Heart left ventricle (tissue), 16 donors: ENCODE measurements at regions not wholly inside any gene's neighbourhood (a gene's known extent, or its start where the extent isn't known, plus 50 kb on each side); places are given as distances from the start of the nearest gene placed in this dataset.

Source experiments
- ATAC-seq, 4 donors: fragments of 200-7000 bp; cut with Tn5 transposase; one replicate each; pipeline ENCODE4 v1.9.1; 2020 to 2022; ENCODE audit warnings: moderate library complexity in 4 of 4, mild to moderate bottlenecking in 3 of 4, moderate number of reproducible peaks in 1 of 4
- DNase-seq, 5 donors: peaks; one replicate each; pipeline ENCODE4 v3.0.0-alpha.2; 2020
- H3K27ac ChIP-seq, 12 donors: fragments of 200-600 bp; sonication (generic) in 4 of 12; one replicate each; pipeline versions ENCODE4 v1.5.0 to v1.8.0; 2016 to 2022; ENCODE audit warnings: mild to moderate bottlenecking in 2 of 12
- H3K27me3 ChIP-seq, 9 donors: fragments of 200-600 bp; sonication (generic) in 2 of 9; one replicate each; pipeline versions ENCODE4 v1.5.1 to v1.8.0; 2016 to 2022; ENCODE audit warnings: mild to moderate bottlenecking in 3 of 9
- H3K36me3 ChIP-seq, 9 donors: fragments of 200-600 bp; sonication (generic) in 2 of 9; one replicate each; pipeline versions ENCODE4 v1.5.0 to v1.8.0; 2018 to 2022; ENCODE audit warnings: mild to moderate bottlenecking in 2 of 9
- H3K4me1 ChIP-seq, 12 donors: fragments of 200-600 bp; sonication (generic) in 4 of 12; one replicate each; pipeline versions ENCODE4 v1.5.0 to v1.8.0; 2016 to 2022; ENCODE audit warnings: mild to moderate bottlenecking in 3 of 12
- H3K4me3 ChIP-seq, 12 donors: fragments of 200-600 bp; sonication (generic) in 4 of 12; one replicate each; pipeline versions ENCODE4 v1.5.0 to v1.8.0; 2017 to 2022; ENCODE audit warnings: mild to moderate bottlenecking in 9 of 12, moderate library complexity in 4 of 12
- H3K9me3 ChIP-seq, 12 donors: fragments of 200-600 bp; sonication (generic) in 4 of 12; one replicate each; pipeline versions ENCODE4 v1.5.0 to v1.8.0; 2016 to 2022; ENCODE audit warnings: mild to moderate bottlenecking in 1 of 12
- POLR2A ChIP-seq, 2 donors: fragments of 450-650 bp; IDR thresholded peaks; one replicate each; pipeline ENCODE4 v1.6.1; 2017; ENCODE audit warnings: antibody characterized with exemption in 2 of 2, mild to moderate bottlenecking in 2 of 2, moderate library complexity in 2 of 2
- WGBS, 4 donors: extraction: QIAGEN DNeasy Blood & Tissue Kit in 2 of 4; methylation state at CpG; one replicate each; pipeline versions ENCODE4 v1.1.5 to v1.1.7; 2013 to 2018; 5-methylcytosine and 5-hydroxymethylcytosine counted together
- intact Hi-C, 10 donors: fragments of 100-400 bp; cut with DNase I; formaldehyde crosslinking; loops; one replicate each; pipeline versions ENCODE4 v1.11.1 to v1.14.2; 2022
- TF ChIP-seq, protein P1 (sequence below), 12 donors: fragments of 200-600 bp; sonication (generic) in 4 of 12; IDR thresholded peaks; one replicate each; pipeline versions ENCODE4 v1.5.0 to v1.8.0; 2018 to 2022; ENCODE audit warnings: antibody characterized with exemption in 12 of 12, mild to moderate bottlenecking in 5 of 12
- donor health status: ischemic (EF 13 %, LVEDD 7.1; RV severe dilation, severe dysfunction).
- donor health status: healthy with polysubstance abuse.
- donor health status: DM: no; HTN: yes; CAD: no.
- donor health status: DM: no; HTN: no; CAD: no.
- donor health status: ischemic (EF 25% LVEDD 6.9; RV normal size, moderate dysfunction).
- donor health status: ischemic (EF 25% LVEDD 5.7; RV mildly dilated, moderate dysfunction).
- donor health status: healthy.
- donor health status: DM: yes; HTN: yes; CAD: no.
- donor health status: ischemic (EF 35%, LVEDD 5.7; RV mildly dilated, moderate dysfunction).
- donor health status: nonischemic (EF 11% LVEDD 7.7; RV severe dilation, severe dysfunction).
- donor health status: DM: yes; HTN: yes; CAD: no.
- donor health status: PGD.
- donor health status: ischemic (EF 29% LVEDD 5.4; RV normal size, mild dysfunction).
- donor health status: nonischemic (EF 23%, LVEDD 6.1; RV moderate dilation, normal function).

DNA sequence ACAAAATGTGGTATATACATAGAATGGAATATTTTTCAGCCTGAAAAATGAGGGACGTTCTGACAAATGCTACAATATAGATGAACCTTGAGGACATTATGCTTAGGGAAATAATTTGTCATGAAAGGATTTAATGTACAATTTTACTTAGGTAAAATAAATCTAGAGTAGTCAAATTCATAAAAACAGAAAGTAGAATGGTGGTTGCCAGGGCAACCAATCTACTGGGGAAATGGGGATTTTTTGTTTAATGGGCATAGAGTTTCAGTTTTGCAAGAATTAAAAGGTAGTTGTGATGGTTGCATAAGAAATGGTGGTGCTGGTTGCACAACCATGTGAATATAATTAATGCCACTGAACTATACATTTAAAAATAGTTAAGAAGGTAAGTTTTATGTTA is 296.0 kb upstream of the SP4 start:
- intact Hi-C loops, result no loop called here
- Histone ChIP-seq H3K27me3 (peaks cover 0 to 3% (median 0%) of the 10 kb centered on the region in 9 donors), H3K27ac (no peak overlapping the region), H3K4me1 (no peaks in the 10 kb centered on the region), H3K4me3 (no peak overlapping the region), H3K9me3 (peaks cover 0 to 16% (median 0%) of the 10 kb centered on the region in 12 donors), H3K36me3 (no peaks in the 10 kb centered on the region)
- TF ChIP-seq, protein P1, sequence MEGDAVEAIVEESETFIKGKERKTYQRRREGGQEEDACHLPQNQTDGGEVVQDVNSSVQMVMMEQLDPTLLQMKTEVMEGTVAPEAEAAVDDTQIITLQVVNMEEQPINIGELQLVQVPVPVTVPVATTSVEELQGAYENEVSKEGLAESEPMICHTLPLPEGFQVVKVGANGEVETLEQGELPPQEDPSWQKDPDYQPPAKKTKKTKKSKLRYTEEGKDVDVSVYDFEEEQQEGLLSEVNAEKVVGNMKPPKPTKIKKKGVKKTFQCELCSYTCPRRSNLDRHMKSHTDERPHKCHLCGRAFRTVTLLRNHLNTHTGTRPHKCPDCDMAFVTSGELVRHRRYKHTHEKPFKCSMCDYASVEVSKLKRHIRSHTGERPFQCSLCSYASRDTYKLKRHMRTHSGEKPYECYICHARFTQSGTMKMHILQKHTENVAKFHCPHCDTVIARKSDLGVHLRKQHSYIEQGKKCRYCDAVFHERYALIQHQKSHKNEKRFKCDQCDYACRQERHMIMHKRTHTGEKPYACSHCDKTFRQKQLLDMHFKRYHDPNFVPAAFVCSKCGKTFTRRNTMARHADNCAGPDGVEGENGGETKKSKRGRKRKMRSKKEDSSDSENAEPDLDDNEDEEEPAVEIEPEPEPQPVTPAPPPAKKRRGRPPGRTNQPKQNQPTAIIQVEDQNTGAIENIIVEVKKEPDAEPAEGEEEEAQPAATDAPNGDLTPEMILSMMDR (IDR thresholded peaks at IDR 0.05), result no peak
- TF ChIP-seq POLR2A (IDR thresholded peaks at IDR 0.05), result no peak
- DNase-seq (no peak), ATAC-seq (no peak)
- 71 to 84% (median 74%) methylated on average over 1 of the region's 1 CpG for WGBS, 4 donors

DNA sequence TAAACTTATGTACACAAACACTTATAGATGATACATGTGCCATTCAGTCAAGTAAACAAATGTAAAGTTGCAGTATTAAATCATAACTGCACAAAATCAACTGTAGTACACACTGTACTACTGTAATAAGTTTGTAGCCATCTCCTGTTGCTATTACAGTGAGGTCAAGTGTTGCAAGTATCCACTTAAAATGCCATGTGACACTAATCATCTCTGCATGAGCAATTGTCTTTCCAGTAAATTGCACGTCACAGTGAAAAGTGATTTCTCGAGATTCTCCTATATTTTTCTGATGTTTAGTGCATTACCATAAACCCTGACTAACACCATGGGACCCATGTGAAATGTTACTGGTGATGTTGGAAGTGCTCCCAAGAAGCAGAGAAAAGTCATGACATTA is 293.3 kb upstream of the SP4 start:
- 46 to 76% (median 74%) methylated on average over 2 of the region's 2 CpGs for WGBS, 4 donors
- Histone ChIP-seq H3K9me3 (peaks cover 0 to 16% (median 0%) of the 10 kb centered on the region in 12 donors), H3K36me3 (no peaks in the 10 kb centered on the region), H3K27ac (no peak overlapping the region), H3K4me1 (no peaks in the 10 kb centered on the region), H3K27me3 (peaks cover 0 to 3% (median 0%) of the 10 kb centered on the region in 9 donors), H3K4me3 (no peak overlapping the region)
- DNase-seq (no peak), ATAC-seq (no peak)
- intact Hi-C loops, result no loop called here
- no peak for TF ChIP-seq POLR2A (IDR thresholded peaks at IDR 0.05)
- TF ChIP-seq, protein P1 (IDR thresholded peaks at IDR 0.05), result no peak

DNA sequence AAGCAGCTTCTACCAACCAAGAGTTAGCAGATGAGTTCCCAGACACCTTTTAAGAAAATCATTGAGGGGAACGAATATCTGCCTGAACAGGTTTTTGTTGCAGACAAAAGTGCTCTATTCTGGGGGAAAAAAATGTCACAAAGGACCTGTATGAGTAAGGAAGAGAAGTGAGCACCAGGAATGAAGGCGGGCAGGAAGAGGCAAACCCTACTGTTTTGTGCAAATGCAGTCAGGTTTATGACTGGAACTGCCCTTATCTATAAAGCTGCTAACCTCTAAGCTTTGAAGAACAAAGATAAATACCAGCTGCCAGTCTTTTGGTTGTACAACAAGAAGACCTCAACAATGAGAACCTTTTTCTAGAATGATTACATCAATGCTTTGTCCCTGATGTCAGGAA is 292.4 kb upstream of the SP4 start:
- H3K4me3 ChIP-seq, result no peak overlapping the region
- no peaks in the 10 kb centered on the region for H3K4me1 ChIP-seq
- no peak for TF ChIP-seq POLR2A (IDR thresholded peaks at IDR 0.05)
- TF ChIP-seq, protein P1 (IDR thresholded peaks at IDR 0.05), result no peak
- ATAC-seq, result no peak
- H3K36me3 ChIP-seq, result no peaks in the 10 kb centered on the region
- intact Hi-C loops, result no loop called here
- no peak for DNase-seq
- peaks cover 0 to 16% (median 0%) of the 10 kb centered on the region in 12 donors for H3K9me3 ChIP-seq
- peaks cover 0 to 3% (median 0%) of the 10 kb centered on the region in 9 donors for H3K27me3 ChIP-seq
- 78 to 81% (median 80%) methylated on average over 2 of the region's 2 CpGs for WGBS, 4 donors
- H3K27ac ChIP-seq, result no peak overlapping the region

DNA sequence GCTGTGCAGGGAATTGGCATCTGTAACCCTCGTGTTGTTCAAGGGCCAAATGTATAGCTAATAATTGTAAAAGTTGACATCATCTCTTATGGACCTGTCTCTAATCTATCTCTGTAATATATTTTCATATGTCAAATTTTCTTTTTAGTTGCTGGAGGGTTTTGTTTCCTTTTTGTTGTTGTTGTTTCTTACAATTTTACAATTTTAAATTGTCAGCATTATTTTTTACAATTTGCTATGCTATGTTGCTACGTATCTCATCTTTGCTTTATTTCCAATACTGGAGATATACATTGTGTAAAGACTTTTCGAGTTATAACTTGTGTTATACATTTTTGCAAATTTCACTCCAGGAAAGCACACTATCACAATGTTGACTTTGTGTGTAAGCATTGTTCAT is 290.2 kb upstream of the SP4 start:
- ATAC-seq, result no peak
- DNase-seq, result no peak
- no peaks in the 10 kb centered on the region for H3K4me1 ChIP-seq
- no peak overlapping the region for H3K4me3 ChIP-seq
- WGBS, 4 donors, result 79 to 84% (median 80%) methylated on average over 3 of the region's 3 CpGs
- H3K36me3 ChIP-seq, result no peaks in the 10 kb centered on the region
- no peak for TF ChIP-seq POLR2A (IDR thresholded peaks at IDR 0.05)
- TF ChIP-seq, protein P1 (IDR thresholded peaks at IDR 0.05), result no peak
- intact Hi-C loops, result no loop called here
- peaks cover 0 to 16% (median 0%) of the 10 kb centered on the region in 12 donors for H3K9me3 ChIP-seq
- H3K27ac ChIP-seq, result no peak overlapping the region
- H3K27me3 ChIP-seq, result peaks cover 0 to 3% (median 0%) of the 10 kb centered on the region in 9 donors
